Hematopoietic multipotent progenitor cell (in vitro differentiated cells): ENCODE measurements at regions not wholly inside any gene's neighbourhood (a gene's known extent, or its start where the extent isn't known, plus 50 kb on each side); places are given as distances from the start of the nearest gene placed in this dataset.

ENCODE experiments used
- DNase-seq, 3 donors: peaks; one replicate each; pipeline ENCODE4 v3.0.0-alpha.2; 2011 to 2015; ENCODE audit warnings: low read depth in 2 of 3, low spot score in 2 of 3

DNA sequence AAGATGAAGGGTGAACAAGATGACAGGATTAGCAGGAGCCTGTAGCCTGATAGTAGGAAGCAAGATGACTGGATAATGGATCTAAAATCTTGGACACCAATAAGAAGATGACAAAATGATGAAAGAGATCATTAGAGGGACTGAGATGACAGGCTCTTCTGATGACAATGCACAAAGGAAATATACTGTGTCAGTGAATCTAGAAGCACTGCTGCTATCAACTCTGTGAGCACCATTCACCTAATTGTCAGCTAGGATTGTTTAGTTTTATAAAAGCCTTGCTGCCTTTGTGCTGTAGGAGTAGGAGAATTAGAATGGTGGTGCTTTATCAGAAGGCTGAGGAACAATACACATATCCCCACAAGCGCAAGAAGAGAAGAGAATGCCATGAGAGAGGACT, 1127.8 kb downstream of the DTWD2 start:
- DNase-seq = no peak

DNA sequence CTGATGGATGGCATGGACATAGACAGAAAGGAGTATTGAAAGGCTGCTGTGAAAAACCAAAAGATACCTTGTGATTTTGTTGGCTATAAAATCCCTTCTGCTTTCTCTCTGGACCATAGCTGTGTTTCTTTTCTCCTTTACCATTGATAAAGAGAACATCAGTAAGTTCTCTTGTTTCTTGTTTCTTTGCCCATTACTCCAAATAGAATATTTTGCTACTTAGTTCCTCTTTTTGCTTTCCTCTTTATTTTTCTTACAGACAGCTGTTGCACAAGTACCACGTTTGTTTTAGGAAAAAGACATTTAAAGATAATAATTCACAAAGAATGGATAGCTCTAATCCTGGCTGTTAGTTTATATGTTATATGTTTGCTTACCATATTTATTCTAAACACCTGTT, 1129.2 kb downstream of the DTWD2 start:
- peak in 2 of 3 donors; percentile 3 to 55 for DNase-seq

DNA sequence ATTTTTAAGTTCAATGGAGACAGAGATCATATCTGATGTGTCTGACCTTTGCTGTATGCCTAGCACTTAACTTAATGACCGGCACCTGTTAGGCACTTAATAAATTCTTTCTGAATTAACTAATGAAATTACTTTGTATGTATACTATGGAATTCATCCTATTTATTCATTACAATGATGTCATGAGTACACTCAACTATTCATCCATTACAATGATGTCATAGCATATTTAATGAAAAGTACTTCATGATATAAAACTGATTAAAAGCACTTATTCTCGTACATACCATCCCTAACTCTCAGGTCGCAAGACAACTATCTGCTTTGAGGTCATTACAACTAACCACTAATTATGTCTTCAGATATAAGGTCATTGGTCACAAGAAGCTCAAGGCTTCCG, 1131.6 kb downstream of the DTWD2 start:
- DNase-seq = no peak

GRCh38 chr5:117837786-117838185, 1150.6 kb downstream of the DTWD2 start:
- DNase-seq = no peak

DNA sequence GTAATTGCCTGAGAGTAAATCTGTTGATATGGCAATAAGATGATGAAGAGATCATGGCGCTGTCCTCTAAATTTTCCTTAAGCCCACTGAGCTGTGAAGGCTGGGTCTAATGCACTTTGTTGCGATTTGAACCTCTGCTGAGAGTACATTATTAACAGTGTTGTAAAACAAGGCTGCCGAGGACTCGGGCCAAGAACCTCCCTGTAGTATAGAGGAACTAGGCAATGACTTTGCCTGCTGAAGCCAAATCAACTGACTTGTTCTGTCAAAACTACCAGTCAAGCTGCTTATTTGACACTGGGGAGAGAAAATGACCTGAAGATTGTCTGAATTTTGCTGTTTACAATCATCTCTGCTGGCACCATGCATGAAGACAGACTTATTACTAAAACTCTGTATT, 1154.7 kb downstream of the DTWD2 start:
- no peak for DNase-seq

- DNase-seq = no peak
These were observed 1158.7 kb downstream of the DTWD2 start for GRCh38 chr5:117829646-117830045.

GRCh38 chr5:117813850-117814249, 1174.5 kb downstream of the DTWD2 start:
- DNase-seq = no peak

DNA sequence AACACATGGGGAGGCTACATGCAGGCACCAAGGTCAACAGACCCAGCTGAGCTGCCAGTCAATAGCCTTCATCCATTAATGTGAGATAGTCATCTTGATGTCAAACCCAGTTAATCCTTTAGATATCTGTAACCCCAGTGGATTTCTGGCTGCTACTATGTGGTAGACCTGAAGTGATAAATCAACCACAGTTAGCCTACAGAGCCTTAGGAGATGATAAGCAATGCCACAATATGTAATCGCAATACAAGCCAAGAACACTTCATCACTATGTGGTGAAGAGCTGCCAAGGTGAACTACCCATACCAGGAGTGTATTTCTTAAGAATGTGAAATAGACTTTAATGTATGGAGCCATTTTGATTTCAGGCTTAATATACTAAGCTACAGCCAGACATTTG, 1175.5 kb downstream of the DTWD2 start:
- no peak for DNase-seq

GRCh38 chr5:117809251-117809650, 1179.1 kb downstream of the DTWD2 start:
- DNase-seq = no peak

DNA sequence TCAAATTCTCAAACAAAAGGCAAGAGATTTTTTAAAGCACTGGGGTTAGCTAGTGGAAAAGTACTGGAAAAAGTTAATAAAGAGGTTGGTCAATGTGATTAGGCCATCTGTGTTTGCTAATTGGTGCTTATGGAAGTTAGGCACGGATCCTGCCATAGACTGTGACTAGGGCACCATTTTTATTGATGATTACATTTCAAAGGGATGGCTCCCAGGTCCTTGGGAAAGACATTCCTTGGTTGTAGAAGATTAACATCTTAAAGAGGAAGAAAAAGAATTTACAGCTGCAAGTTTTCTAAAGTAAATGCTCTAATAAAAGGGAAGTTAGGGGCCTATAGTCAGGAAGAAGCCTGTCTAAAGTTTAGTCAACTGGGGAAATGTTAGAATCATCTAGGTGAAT, 1183.3 kb downstream of the DTWD2 start:
- no peak for DNase-seq

DNA sequence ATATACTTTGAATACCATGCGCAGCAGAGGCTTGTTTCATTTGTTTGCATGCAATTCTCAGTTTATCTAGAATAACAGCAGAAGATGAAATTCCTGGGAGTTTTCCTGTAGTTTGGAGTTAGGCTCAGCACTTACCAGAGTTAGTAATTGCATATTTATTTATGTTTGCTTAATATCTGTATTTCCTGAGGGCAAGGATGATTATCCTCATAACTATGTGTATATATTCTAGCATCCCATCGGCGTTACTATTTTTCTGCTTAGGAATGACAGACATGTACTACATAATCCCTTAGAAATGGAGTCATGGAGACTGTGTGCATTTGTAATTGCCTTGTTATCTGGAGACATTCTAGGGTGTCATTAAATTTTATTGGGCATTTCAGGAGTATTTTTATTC, 1184.8 kb downstream of the DTWD2 start:
- DNase-seq = no peak

GRCh38 chr5:117801583-117801982, 1186.8 kb downstream of the DTWD2 start:
- DNase-seq = no peak

DNA sequence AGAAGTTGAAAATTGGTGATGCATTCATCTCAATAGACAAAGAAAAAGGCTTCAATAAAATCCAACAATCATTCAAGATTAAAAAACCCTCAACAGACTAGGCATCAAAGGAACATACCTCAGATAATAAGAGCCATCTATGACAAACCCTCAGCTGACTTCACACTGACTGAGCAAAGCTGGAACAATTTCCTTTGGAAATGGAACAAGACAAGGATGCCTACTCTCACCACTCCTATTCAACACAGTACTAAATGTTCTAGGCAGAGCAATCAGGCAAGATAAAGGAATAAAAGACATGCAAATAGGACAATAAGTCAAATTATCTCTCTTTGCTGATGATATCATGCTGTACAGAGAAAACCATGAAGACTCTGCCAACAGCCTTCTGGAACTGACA, 1188.1 kb downstream of the DTWD2 start:
- DNase-seq = no peak

GRCh38 chr5:117794847-117795246, 1193.5 kb downstream of the DTWD2 start:
- DNase-seq = no peak

GRCh38 chr5:117793963-117794362, 1194.4 kb downstream of the DTWD2 start:
- no peak for DNase-seq

DNA sequence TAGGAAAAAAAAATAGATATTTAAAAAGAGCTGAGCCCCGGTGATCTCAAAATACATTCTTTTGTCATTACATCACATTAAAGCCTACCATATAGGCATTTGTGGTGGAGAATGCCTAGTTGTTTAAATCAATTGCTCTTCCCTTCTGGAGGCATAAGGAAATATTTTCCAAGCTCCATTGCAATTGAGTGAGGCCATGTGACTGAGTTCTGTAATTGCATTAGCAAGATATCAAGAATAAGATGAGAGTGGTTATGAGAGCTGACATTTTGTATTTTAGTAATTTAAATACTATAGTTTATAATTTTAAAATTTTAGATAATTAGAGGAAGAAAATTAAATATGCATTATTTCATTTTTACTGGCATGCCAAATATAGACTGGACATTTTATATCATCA, 1195.9 kb downstream of the DTWD2 start:
- DNase-seq = no peak

DNA sequence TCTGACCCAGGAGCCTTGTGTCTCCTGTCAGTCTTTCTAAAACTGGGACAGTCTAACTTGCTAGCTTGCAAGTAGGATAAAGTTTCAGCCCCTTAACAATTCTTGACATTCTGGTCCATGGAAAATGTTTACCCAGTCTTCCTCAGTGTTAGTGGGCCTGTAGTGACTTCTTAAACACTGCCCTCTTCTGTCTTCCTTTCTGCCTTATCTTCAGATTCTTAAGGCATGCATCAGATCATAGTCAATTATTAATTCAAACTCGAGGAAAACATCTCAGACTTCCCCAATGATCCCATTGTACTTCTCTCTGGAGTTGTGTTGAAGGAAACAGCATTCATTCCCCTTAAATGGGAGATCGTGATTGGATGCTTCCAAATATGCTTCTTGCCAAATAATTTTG, 1199.8 kb downstream of the DTWD2 start:
- peak in 1 of 3 donors; percentile 2 for DNase-seq

GRCh38 chr5:117779171-117779570, 1204.5 kb upstream of the SEMA6A start:
- DNase-seq = no peak

GRCh38 chr5:117776977-117777376, 1202.4 kb upstream of the SEMA6A start:
- no peak for DNase-seq

- DNase-seq = peak in 1 of 3 donors; percentile 5
These were observed 1195.3 kb upstream of the SEMA6A start for GRCh38 chr5:117769877-117770276.

GRCh38 chr5:117763271-117763670, 1188.6 kb upstream of the SEMA6A start:
- no peak for DNase-seq

DNA sequence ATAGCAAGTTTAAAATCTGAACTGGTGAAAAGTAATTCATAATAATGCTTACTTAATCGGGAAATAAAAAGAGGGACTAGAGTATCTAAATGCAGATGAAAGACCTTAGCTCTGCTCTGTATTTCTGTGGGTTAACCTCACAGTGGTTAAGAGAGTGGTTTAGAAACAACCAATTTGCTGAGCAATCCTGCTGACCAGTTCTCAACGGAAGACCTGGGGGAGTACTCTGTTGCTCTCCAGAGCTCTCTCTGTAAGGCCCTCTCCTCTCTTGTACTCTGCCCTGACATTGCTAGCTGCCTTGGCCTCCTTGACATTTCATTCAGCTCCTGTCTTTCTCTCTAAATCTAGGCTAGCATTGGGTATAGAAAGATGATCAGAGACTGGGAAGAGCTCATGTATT, 1186.6 kb upstream of the SEMA6A start:
- peak in 1 of 3 donors; percentile 26 for DNase-seq

DNA sequence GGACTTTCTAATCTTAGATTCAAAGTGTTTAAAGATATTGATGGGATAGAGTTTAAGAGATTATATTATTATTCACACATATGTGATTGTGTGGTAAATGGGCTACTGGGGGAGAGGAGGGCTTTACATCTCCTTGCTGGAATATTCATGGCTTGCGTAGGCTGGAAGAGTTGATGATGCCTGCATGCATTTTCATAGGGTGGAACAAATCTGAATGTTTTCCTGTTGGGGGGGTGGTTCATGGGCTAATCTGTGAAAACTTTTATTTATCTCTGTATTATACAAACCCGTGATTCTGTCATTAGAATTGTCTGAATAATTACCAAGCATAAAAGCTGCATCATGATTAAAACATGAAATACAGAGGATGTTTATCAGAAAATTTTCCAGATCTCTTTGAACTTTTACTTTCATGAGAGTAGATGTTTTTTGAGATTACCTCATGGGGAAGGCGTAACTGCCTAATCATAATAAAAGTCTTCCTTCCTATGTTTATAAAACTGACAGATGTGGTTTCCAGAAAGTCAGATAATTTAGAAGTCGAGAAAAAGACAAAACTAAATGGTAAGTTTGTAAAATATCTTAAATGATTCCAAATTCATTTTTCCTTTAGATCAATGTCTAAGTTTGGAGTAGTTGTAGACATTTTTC, 1185.4 kb upstream of the SEMA6A start:
- peak in 1 of 3 donors; percentile 52 for DNase-seq
